ENCODE measurements at regions not wholly inside any gene's neighbourhood (a gene's known extent, or its start where the extent isn't known, plus 50 kb on each side); places are given as distances from the start of the nearest gene placed in this dataset.

GRCh38 chr1:173422456-173422976, 54.6 kb upstream of the PRDX6 start:
- H3K9me3 Mint-ChIP-seq, result no peaks in the 10 kb centered on the region
- H3K4me1 Mint-ChIP-seq, result peaks cover 43% of the 10 kb centered on the region
- ChIA-PET CTCF (interaction anchor here (2.2 to 3.5 kb wide), 2 partner anchors 402 to 678 kb away, joined by 8 to 46 read pairs; partner anchors contain the start of genes CENPL and DARS2), POLR2A (interaction anchor here (1.1 kb wide), 1 partner anchor 603 kb away, joined by 3 read pairs; no protein-coding TSS in a partner anchor)
- H3K36me3 Mint-ChIP-seq (ENCODE audit: low read depth), result no peaks in the 10 kb centered on the region
- TF ChIP-seq CTCF (IDR thresholded peaks at IDR 0.05), result no peak
- intact Hi-C loops (cut with micrococcal nuclease), result loop anchor here (5.0 kb wide), 2 partner anchors 540 to 1320 kb away; no protein-coding TSS in a partner anchor
- H3K4me3 Mint-ChIP-seq, result no peak overlapping the region
- H3K27ac Mint-ChIP-seq, result peak overlapping the region; percentile 21
- no peaks in the 10 kb centered on the region for H3K27me3 Mint-ChIP-seq
- ATAC-seq (ENCODE audit: low read depth) (no peak), DNase-seq (no peak)

- Mint-ChIP-seq H3K36me3 (ENCODE audit: low read depth) (no peaks in the 10 kb centered on the region), H3K9me3 (no peaks in the 10 kb centered on the region), H3K27ac (no peak overlapping the region), H3K4me3 (no peak overlapping the region), H3K27me3 (no peaks in the 10 kb centered on the region), H3K4me1 (peaks cover 35% of the 10 kb centered on the region)
- no peak for TF ChIP-seq CTCF (IDR thresholded peaks at IDR 0.05)
- ChIA-PET CTCF (interaction anchor here (2.2 kb wide), 1 partner anchor 402 kb away, joined by 8 read pairs; the partner anchor contains the start of genes CENPL and DARS2), POLR2A (interaction anchor here (1.1 kb wide), 1 partner anchor 604 kb away, joined by 3 read pairs; no protein-coding TSS in a partner anchor)
- no peak for ATAC-seq (ENCODE audit: low read depth)
- intact Hi-C loops (cut with micrococcal nuclease), result loop anchor here (5.0 kb wide), 2 partner anchors 539 to 1319 kb away; no protein-coding TSS in a partner anchor
- DNase-seq, result no peak
Observed at GRCh38 chr1:173423291-173423690, 53.8 kb upstream of the PRDX6 start.

- CTCF ChIA-PET, result interaction anchor here (0.7 to 2.2 kb wide), 2 partner anchors 401 to 793 kb away, joined by 3 to 8 read pairs; partner anchors contain the start of genes CENPL and DARS2
- Mint-ChIP-seq H3K27ac (no peak overlapping the region), H3K9me3 (no peaks in the 10 kb centered on the region), H3K36me3 (ENCODE audit: low read depth) (no peaks in the 10 kb centered on the region), H3K27me3 (no peaks in the 10 kb centered on the region), H3K4me1 (peaks cover 28% of the 10 kb centered on the region), H3K4me3 (no peak overlapping the region)
- DNase-seq, result no peak
- TF ChIP-seq CTCF (IDR thresholded peaks at IDR 0.05), result no peak
- POLR2A ChIA-PET, result no interaction called here
- ATAC-seq (ENCODE audit: low read depth), result no peak
- intact Hi-C loops (cut with micrococcal nuclease), result loop anchor here (5.0 kb wide), 2 partner anchors 538 to 1318 kb away; no protein-coding TSS in a partner anchor
Observed at GRCh38 chr1:173424143-173424542, 53.0 kb upstream of the PRDX6 start.

- Mint-ChIP-seq H3K27ac (no peak overlapping the region), H3K4me1 (peaks cover 29% of the 10 kb centered on the region), H3K9me3 (no peaks in the 10 kb centered on the region), H3K36me3 (ENCODE audit: low read depth) (no peaks in the 10 kb centered on the region), H3K4me3 (no peak overlapping the region), H3K27me3 (no peaks in the 10 kb centered on the region)
- ChIA-PET CTCF (no interaction called here), POLR2A (interaction anchor here (1.3 kb wide), 1 partner anchor 52 kb away, joined by 3 read pairs; no protein-coding TSS in a partner anchor)
- DNase-seq (no peak), ATAC-seq (ENCODE audit: low read depth) (no peak)
- TF ChIP-seq CTCF (IDR thresholded peaks at IDR 0.05), result no peak
- intact Hi-C loops (cut with micrococcal nuclease), result loop anchor here (5.0 kb wide), 2 partner anchors 537 to 1317 kb away; no protein-coding TSS in a partner anchor
Observed at GRCh38 chr1:173424782-173425407, 52.2 kb upstream of the PRDX6 start.

- CTCF ChIA-PET, result interaction anchor here (1.6 kb wide), 1 partner anchor 399 kb away, joined by 4 read pairs; no protein-coding TSS in a partner anchor
Observed at GRCh38 chr1:173426057-173426456, 51.1 kb upstream of the PRDX6 start.

More at GRCh38 chr1:173426057-173426456, 51.1 kb upstream of the PRDX6 start:
- no peak overlapping the region for H3K4me3 Mint-ChIP-seq
- POLR2A ChIA-PET, result interaction anchor here (0.6 to 1.3 kb wide), 3 partner anchors 50 to 607 kb away, joined by 3 to 4 read pairs (median 3); no protein-coding TSS in a partner anchor
- H3K27me3 Mint-ChIP-seq, result no peaks in the 10 kb centered on the region
- intact Hi-C loops (cut with micrococcal nuclease), result no loop called here
- no peaks in the 10 kb centered on the region for H3K9me3 Mint-ChIP-seq
- H3K27ac Mint-ChIP-seq, result no peak overlapping the region
- ATAC-seq (ENCODE audit: low read depth) (no peak), DNase-seq (no peak)
- H3K36me3 Mint-ChIP-seq (ENCODE audit: low read depth), result no peaks in the 10 kb centered on the region
- no peak for TF ChIP-seq CTCF (IDR thresholded peaks at IDR 0.05)
- peaks cover 30% of the 10 kb centered on the region for H3K4me1 Mint-ChIP-seq

Data from activated B cell treated with CpG ODN at 0.5 μM for 24 hours (primary cell).